GM19452 (cell line): ENCODE measurements at regions not wholly inside any gene's neighbourhood (a gene's known extent, or its start where the extent isn't known, plus 50 kb on each side); places are given as distances from the start of the nearest gene placed in this dataset.
A peak's percentile ranks its signal among the peaks of the same experiment; 100 is the strongest.

Experiments
- ATAC-seq: cut with Tn5 transposase; IDR thresholded peaks from one replicate; pipeline ENCODE4 v1.9.1; 2021; ENCODE audit not compliant: unreplicated experiment

DNA sequence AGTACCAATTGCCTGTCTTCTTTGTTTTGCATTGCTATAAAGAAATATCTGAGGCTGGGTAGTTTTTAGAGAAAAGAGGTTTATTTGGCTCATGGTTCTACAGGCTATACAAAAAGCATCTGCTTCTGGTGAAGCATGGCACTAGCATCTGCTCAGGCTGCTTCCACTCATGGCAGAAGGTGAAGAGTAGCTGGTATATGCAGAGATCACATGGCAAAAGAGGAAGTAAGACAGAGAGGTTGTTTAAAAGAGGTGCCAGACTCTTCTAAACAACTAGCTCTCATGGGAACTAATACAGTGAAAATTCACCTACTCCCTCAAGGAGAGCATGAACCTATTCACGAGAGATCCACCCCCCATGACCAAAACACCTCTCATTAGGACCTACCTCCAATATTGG is 56.7 kb upstream of the GUCA2B start:
- no peak for ATAC-seq

DNA sequence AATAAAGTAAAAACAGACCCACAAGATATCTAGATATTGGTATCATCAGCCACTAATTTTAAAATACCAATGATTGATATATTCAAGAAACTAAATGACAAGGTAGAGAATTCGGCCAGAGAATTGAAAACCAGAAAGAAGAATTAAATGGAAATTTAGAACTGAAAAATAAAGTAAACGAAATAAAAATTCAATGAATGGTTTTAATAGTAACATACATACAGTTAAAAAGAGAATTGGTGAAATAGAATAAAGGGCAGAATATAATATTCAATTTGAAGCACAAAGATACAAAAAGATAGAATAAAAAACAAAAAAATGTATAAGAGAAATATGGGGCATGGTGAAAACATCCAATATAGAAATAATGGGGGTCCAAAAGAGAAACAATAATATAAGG is 64.0 kb upstream of the GUCA2B start:
- no peak for ATAC-seq

- no peak for ATAC-seq
These were observed 67.1 kb upstream of the GUCA2B start for GRCh38 chr1:42086146-42086545.

GRCh38 chr1:42085596-42085995 is 67.6 kb upstream of the GUCA2B start:
- ATAC-seq: no peak

DNA sequence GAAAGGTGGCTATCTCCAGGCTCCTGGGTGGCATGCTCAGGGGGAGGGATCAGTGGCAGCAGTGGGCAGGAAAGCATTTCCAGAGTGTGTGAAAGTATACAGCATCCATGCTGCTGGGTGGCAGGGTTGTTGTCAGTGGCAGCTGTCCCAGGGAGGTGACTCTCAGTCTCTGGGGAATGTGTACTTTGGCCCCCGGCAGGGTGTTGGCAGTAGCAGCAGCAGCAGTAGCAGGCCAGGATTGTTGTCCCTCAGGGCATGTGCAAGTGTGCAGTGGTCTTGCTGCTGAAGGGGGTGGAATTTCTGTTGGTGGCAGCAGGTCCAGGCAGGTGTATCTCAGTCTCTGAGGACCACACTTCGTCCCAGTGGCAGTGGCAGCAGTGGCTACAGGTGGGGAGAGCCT is 71.7 kb upstream of the GUCA2B start:
- no peak for ATAC-seq

GRCh38 chr1:42075179-42075578 is 78.0 kb upstream of the GUCA2B start:
- ATAC-seq: no peak

DNA sequence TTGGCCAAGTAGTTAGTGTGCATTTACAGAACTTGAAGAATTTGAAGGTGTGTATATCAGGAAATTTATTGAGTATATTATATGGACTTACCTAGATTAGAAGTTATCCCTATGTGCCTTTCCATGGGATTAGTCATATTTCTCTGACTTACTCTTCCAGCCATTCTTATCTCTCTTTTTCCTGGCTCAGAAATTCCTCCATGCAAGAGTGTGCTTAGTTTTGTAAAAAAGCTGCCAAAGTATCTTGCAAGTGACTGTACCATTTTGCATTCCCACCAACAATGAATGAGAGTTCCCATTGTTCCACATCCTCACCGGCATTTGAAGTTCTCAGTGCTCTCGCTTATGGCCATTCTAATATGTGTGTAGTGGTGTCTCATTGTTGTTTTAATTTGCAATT is 82.2 kb upstream of the GUCA2B start:
- no peak for ATAC-seq

DNA sequence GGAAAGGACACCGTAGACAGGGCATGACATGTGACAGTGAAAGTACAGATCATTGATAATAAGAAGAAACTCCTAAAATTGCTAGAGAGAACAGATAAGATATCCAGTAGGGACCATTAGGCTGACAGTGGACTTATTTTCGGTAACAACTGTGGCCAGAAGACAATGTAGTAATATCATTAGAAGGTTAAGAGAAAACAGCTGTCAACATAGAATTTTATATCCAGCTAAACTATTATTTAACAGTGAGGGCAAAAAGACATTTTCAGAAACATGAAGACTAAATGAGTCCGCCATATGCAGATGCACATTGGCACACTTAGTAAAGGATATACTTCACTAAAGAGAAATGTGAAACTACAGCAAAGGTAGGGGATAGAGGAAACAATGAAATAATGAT is 95.4 kb upstream of the GUCA2B start:
- ATAC-seq: no peak

- ATAC-seq: no peak
These were observed 96.8 kb upstream of the GUCA2B start for GRCh38 chr1:42056460-42056859.

DNA sequence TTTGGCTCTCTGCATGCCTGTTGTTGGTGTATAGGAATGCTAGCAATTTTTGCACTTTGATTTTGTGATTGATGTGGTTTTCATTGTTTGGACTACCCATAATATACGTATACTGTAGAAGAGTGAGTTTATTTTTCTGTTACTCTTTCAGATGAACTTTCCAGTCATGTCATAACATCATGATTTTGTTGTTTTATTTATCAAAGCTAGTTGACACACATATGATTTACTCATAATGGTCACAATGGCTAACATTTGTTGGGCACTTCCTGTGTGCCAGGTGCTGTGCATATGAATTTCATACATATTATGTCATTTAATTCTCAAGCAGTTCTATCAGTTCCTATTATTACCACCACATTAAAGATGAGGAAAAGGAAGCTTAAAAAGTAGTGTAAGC is 98.1 kb upstream of the GUCA2B start:
- ATAC-seq: no peak

- ATAC-seq: no peak
These were observed 101.0 kb upstream of the GUCA2B start for GRCh38 chr1:42052072-42052699.

DNA sequence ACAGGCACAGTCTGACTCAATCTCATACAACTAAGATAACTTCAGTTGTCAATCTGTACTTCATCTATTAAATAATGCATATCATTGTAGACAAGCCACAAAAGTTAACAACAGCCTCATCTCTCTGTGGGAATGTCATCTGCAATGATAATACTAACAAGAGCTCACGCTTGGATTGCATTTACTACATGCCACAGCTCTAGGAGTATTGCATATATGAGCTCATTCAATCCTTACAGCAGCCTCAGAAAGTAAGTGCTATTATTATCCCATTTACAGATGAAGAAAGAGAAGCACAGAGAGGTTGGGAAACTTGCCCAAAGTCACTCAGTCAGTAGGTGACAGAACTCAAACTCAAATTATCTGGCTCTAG is 105.7 kb upstream of the GUCA2B start:
- no peak for ATAC-seq

DNA sequence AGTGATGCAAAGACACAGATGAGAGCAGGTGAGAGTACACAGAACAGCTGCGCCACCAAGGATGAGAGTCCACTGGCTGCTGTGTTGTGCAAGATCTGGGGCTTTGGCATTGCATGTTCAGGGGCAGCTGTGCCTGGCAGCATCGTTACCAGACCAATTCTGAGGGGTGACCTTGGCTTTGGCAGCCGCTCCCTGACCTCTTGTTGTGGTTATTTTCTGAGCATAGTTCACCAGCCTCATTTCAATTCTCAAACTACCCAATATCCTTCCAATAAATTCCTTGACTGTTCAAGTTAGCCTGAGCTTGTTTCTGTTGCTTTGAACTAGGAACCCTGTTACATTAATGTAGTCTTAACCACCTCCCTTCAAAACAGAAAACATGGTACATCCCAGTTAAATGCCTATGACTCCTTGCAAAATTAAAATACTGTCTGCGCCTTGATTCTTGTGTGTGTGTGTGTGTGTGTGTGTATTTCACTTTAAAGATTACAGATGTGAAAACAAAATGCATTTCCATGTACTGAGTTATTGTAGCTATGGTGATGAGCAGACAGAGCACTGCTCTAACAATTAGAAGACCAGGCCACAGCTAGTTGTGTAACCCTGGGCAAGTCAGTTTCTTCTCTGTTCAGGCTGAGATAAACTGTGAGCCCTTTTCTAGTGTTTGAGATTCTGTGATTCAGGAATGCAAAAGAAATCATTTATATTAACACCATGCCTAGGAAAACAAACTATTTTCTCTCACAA is 106.3 kb upstream of the GUCA2B start:
- no peak for ATAC-seq

DNA sequence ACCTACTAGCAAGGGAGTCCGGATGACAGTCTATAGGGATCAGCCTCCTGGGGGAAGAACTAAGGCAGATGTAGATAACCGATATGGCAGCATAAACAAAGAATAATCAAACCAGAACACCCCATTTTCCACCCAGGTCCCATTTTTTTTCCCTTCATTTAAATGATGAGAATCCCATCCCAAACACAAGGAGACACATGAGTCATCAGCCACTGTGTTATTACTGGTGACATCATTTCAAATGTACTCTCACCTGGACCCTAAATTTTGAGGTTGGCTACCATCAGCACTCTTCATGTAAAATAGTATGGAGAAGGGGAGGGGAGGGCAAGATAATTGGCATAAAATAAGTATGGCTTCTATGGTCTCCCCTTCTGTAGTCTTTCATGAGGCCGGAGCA is 108.9 kb upstream of the GUCA2B start:
- no peak for ATAC-seq

GRCh38 chr1:42043811-42044210 is 109.4 kb upstream of the GUCA2B start:
- ATAC-seq: no peak

DNA sequence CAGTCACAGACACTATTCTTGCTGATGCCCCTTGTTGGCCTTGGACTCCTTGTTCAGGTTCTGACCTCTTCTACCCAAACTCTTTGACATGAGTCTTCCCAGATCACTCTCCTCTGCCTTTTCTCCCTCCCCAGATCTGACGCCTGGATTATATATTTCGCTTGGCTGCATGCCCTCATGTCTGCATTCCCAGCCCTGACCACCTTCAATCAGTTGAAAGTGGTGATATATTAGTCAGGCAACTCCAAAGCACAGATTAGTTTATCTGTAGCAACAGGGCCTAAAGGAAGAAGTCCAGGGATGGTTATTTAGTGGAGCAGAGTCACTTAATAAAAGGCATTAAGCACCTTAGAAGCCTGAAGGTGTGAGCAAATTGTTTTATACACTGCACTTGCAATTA is 110.0 kb upstream of the GUCA2B start:
- no peak for ATAC-seq

DNA sequence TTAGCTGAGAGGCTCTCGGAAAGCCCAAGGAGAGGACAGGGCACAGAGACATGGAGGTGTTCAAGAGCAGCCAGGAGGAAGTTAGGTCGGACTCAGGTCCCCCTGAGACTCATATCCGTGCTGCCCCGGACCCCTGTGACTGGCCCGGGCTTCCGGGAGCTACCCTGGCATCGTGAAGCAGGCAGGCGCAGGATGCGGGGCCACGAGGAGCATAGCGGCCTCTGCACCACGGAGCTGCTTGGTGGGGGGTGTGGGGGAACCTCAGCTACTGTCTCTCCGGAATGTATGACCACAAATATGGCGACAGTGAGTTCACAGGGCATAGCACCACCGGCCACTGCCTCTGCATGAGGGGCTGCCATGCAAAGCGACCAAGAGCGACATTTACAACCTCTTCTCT is 112.2 kb upstream of the GUCA2B start:
- ATAC-seq: no peak

DNA sequence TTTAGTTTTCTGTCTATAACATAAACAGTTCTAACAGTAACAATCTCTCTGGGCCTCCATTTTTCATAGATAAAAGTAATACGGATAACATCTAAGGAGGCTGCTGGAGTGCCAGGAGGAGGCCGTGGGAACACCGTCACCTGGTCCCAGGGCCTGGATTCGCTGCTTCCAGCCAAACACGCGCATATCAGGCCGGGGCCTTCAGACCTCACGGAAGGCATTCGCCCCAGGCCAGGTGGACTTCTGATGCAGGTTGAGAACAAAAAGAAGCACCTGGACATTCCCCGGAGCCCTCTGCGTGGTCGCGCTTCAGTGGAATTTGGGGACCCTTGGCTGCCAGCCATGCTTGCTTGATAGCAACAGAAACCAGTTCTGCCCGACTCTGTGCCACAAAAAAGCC is 113.1 kb upstream of the GUCA2B start:
- ATAC-seq: no peak

- no peak for ATAC-seq
These were observed 114.9 kb upstream of the GUCA2B start for GRCh38 chr1:42038261-42038660.

- no peak for ATAC-seq
These were observed 115.6 kb upstream of the GUCA2B start for GRCh38 chr1:42037586-42037985.

GRCh38 chr1:42037161-42037560 is 116.0 kb upstream of the GUCA2B start:
- no peak for ATAC-seq

DNA sequence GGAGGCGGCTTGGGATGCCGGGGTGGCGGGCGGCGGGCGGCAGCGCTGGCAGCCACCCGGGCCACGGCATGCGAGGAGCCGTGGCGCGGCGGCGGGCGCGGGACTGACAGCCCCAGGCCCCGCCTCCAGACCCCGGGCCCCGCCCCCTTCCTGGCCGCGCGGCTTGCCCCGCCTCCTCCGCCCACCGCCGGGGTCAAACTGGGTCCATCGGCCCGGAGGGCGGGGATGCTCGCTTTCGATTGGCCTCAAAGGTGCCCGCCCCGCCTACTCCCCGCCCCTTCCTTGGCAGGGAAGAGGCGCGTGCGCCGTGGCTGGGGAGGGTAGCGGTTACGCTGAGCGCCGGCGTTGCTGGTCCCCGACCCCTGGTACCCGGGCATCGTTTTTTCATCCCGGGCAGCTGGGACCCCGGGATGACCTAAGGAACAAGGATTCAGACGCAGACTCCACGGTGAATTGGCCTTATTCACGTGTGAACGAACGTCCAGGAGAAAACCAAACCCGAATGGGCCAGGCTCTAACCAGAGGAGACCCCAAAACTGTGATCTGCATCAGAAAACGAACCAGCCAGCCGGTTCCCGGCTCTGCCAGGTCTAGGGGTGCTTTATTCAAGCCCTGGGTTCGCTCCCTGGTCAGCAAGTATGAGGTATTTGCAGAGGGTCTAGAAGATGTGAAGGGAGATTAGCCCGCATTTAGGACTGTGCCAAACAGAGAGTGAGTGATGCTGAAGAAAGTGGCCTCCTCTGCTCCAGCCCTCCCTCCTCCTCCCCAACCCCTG is 117.2 kb upstream of the GUCA2B start:
- peak; percentile 87 for ATAC-seq
